HCT116 (cell line): ENCODE measurements at regions not wholly inside any gene's neighbourhood (a gene's known extent, or its start where the extent isn't known, plus 50 kb on each side); places are given as distances from the start of the nearest gene placed in this dataset.

ENCODE experiments used
- ATAC-seq: fragments of 200-7000 bp; cut with Tn5 transposase; 2 replicates; pipeline ENCODE4 v1.9.1; 2020; ENCODE audit warnings: mild to moderate bottlenecking, moderate library complexity
- BruUV-seq: library from RNA; stranded (reverse); fragments of 400-500 nt; replicated peaks from 2 replicates; lab custom pipeline; 2021; lab: Mats Ljungman, UMichigan
- CTCF ChIA-PET: fragments of 300-600 bp; sonication (Branson Sonifier 250); formaldehyde crosslinking; loops from one replicate; lab custom pipeline; 2021; ENCODE audit warnings: antibody characterized with exemption; lab: Charles Lee
- POLR2A ChIA-PET: fragments of 300-600, 350-600 bp; sonication (Branson Sonifier 250); formaldehyde crosslinking; loops from one replicate; lab custom pipeline; 2021; ENCODE audit warnings: antibody characterized with exemption; lab: Charles Lee
- RAD21 ChIA-PET, 2 experiments: fragments of 300-600 bp; sonication (Branson Sonifier 250); formaldehyde crosslinking; loops; one replicate each; lab custom pipeline; 2023; ENCODE audit warnings: low total read pairs in 2 of 2; ENCODE audit not compliant: uncharacterized antibody in 2 of 2, unreplicated experiment in 2 of 2, low non-redundant PET in 1 of 2; lab: Charles Lee
- DNase-seq: peaks from one replicate; pipeline ENCODE4 v3.0.0-alpha.2; 2010; ENCODE audit warnings: low read depth, low spot score
- H2AFZ ChIP-seq: fragments of 200-600 bp; shearing (Covaris generic), sonication (generic); 2 replicates; pipeline ENCODE4 v1.6.1; 2017; ENCODE audit warnings: low read depth, mixed run types, mixed read lengths, antibody characterized with exemption, low read length; ENCODE audit not compliant: poor library complexity, severe bottlenecking
- H3K27ac ChIP-seq: 2 replicates; pipeline ENCODE4 v1.5.1; 2012; ENCODE audit warnings: low read depth, low read length
- H3K27me3 ChIP-seq: fragments of 200-600 bp; sonication (generic); 2 replicates; pipeline ENCODE4 v1.6.1; 2016; ENCODE audit warnings: mixed run types, low read length, mixed read lengths; ENCODE audit not compliant: insufficient read depth
- H3K36me3 ChIP-seq, 2 experiments: fragments of 200-500 bp in 1 of 2; fragments of 200-600 bp in 1 of 2; sonication (Bioruptor generic) in 1 of 2; sonication (generic) in 1 of 2; 2 replicates each; pipeline versions ENCODE4 v1.5.1 to v1.6.1; 2014 to 2016; ENCODE audit warnings: low read length in 2 of 2, inconsistent platforms in 1 of 2, mixed read lengths in 1 of 2, mixed run types in 1 of 2; ENCODE audit not compliant: insufficient read depth in 2 of 2, control insufficient read depth in 1 of 2
- H3K4me1 ChIP-seq, 2 experiments: fragments of 200-600 bp in 1 of 2; sonication (generic) in 1 of 2; 2 replicates each; pipeline versions ENCODE4 v1.5.1 to v1.6.1; 2012 to 2017; ENCODE audit warnings: low read length in 2 of 2, inconsistent platforms in 1 of 2, mild to moderate bottlenecking in 1 of 2, mixed read lengths in 1 of 2, mixed run types in 1 of 2, moderate library complexity in 1 of 2; ENCODE audit not compliant: insufficient read depth in 2 of 2, control insufficient read depth in 1 of 2
- H3K4me2 ChIP-seq: fragments of 200-600 bp; sonication (generic); 2 replicates; pipeline ENCODE4 v1.6.1; 2017; ENCODE audit warnings: mixed run types, low read length, mixed read lengths
- H3K4me3 ChIP-seq, 2 experiments: fragments of 200-600 bp in 1 of 2; sonication (generic) in 1 of 2; replicated peaks in 1 of 2; 2 replicates each; pipeline ENCODE4 v1.5.1; 2011 to 2016; ENCODE audit warnings: low read length in 2 of 2, control low read depth in 1 of 2, low read depth in 1 of 2, mild to moderate bottlenecking in 1 of 2, mixed read lengths in 1 of 2, mixed run types in 1 of 2
- H3K79me2 ChIP-seq: fragments of 200-600 bp; sonication (generic); 2 replicates; pipeline ENCODE4 v1.6.1; 2017; ENCODE audit warnings: mild to moderate bottlenecking, mixed run types, low read length, moderate library complexity, mixed read lengths; ENCODE audit not compliant: insufficient read depth
- H3K9ac ChIP-seq: fragments of 200-600 bp; sonication (generic); 2 replicates; pipeline ENCODE4 v1.6.1; 2016; ENCODE audit warnings: low read length, mixed read lengths
- H3K9me2 ChIP-seq: fragments of 200-600 bp; sonication (generic), shearing (Covaris generic); 2 replicates; pipeline ENCODE4 v1.6.1; 2017; ENCODE audit warnings: mixed run types, mild to moderate bottlenecking, moderate library complexity; ENCODE audit not compliant: insufficient read depth
- H3K9me3 ChIP-seq, 2 experiments: fragments of 200-500 bp in 1 of 2; fragments of 200-600 bp in 1 of 2; sonication (Bioruptor generic) in 1 of 2; sonication (generic) in 1 of 2; 2 replicates each; pipeline ENCODE4 v1.6.1; 2014 to 2017; ENCODE audit warnings: low read length in 2 of 2, mixed read lengths in 2 of 2, inconsistent platforms in 1 of 2, low read depth in 1 of 2, mild to moderate bottlenecking in 1 of 2, mixed run types in 1 of 2, moderate library complexity in 1 of 2; ENCODE audit not compliant: control insufficient read depth in 1 of 2, insufficient read depth in 1 of 2
- H4K20me1 ChIP-seq: fragments of 200-600 bp; sonication (generic), shearing (Covaris generic); 2 replicates; pipeline ENCODE4 v1.6.1; 2017; ENCODE audit warnings: mixed run types, mild to moderate bottlenecking, moderate library complexity; ENCODE audit not compliant: insufficient read depth
- EGR1 ChIP-seq: IDR thresholded peaks from 2 replicates; pipeline ENCODE4 v1.6.1; 2012; ENCODE audit warnings: low read depth
- FOSL1 ChIP-seq: IDR thresholded peaks from 2 replicates; pipeline ENCODE4 v1.6.1; 2012; ENCODE audit warnings: low read depth
- JUND ChIP-seq: IDR thresholded peaks from 2 replicates; pipeline ENCODE4 v1.6.1; 2012
- POLR2A ChIP-seq: IDR thresholded peaks from 2 replicates; pipeline ENCODE4 v1.7.0; 2011; ENCODE audit warnings: borderline replicate concordance; ENCODE audit not compliant: insufficient read depth, insufficient read length; ENCODE audit errors: extremely low read depth
- POLR2AphosphoS5 ChIP-seq: IDR thresholded peaks from 2 replicates; pipeline ENCODE4 v1.6.1; 2011; ENCODE audit warnings: mild to moderate bottlenecking, low read depth, low read length, moderate library complexity
- RAD21 ChIP-seq: IDR thresholded peaks from 2 replicates; pipeline ENCODE4 v1.6.1; 2012; ENCODE audit warnings: low read depth, mild to moderate bottlenecking
- YY1 ChIP-seq: IDR thresholded peaks from 2 replicates; pipeline ENCODE4 v1.6.1; 2011; ENCODE audit warnings: low read length, low read depth, moderate library complexity, mild to moderate bottlenecking; ENCODE audit not compliant: insufficient replicate concordance; ENCODE audit errors: extremely low read depth
- intact Hi-C: fragments of 100-400 bp; cut with micrococcal nuclease; formaldehyde crosslinking; loops from 2 replicates; pipeline ENCODE4 v1.10.0; 2022
- TF ChIP-seq, protein P1 (sequence below): IDR thresholded peaks from 2 replicates; pipeline ENCODE4 v1.6.1; 2012; ENCODE audit warnings: low read depth
- TF ChIP-seq, protein P2 (sequence below): IDR thresholded peaks from 2 replicates; pipeline ENCODE4 v1.6.1; 2012

DNA sequence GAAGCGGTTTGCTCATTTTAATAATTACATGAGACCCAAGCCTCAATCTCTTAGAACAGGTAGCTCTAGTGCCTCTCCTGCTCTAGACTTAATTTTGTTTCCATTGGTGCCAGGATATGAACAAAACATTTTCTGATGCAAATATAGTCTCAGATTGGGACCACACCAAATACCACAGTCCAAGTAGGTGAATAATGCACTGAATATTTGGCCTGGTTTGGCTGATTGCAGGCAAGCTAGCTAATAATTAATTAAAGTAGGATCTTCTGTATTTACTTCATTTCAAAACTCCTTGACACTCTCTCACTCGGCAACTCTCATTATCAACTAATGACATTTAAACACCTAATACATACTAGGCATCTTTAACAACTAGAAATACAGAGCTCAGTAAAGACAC is 219.6 kb downstream of the LTN1 start:
- Histone ChIP-seq H3K36me3 (no peaks in the 10 kb centered on the region), H3K4me1 (no peaks in the 10 kb centered on the region), H3K27me3 (peaks cover 5% of the 10 kb centered on the region; the same call in 1 of the 2 replicates), H3K27ac (no peak overlapping the region), H3K9me2 (no peaks in the 10 kb centered on the region), H4K20me1 (no peaks in the 10 kb centered on the region), H3K4me2 (no peak overlapping the region), H2AFZ (no peak overlapping the region), H3K9ac (no peak overlapping the region), H3K4me3 (no peak overlapping the region), H3K79me2 (no peaks in the 10 kb centered on the region), H3K9me3 (no peaks in the 10 kb centered on the region)
- DNase-seq (no peak), ATAC-seq (no peak)
- intact Hi-C loops, result no loop called here
- CTCF ChIA-PET, result no interaction called here
- RAD21 ChIA-PET, result no interaction called here
- POLR2A ChIA-PET, result no interaction called here
- BruUV-seq, result no TSS peak
- TF ChIP-seq FOSL1 (no peak), POLR2AphosphoS5 (no peak), EGR1 (no peak), YY1 (no peak), JUND (no peak), RAD21 (no peak), POLR2A (no peak)
- TF ChIP-seq, protein P1, sequence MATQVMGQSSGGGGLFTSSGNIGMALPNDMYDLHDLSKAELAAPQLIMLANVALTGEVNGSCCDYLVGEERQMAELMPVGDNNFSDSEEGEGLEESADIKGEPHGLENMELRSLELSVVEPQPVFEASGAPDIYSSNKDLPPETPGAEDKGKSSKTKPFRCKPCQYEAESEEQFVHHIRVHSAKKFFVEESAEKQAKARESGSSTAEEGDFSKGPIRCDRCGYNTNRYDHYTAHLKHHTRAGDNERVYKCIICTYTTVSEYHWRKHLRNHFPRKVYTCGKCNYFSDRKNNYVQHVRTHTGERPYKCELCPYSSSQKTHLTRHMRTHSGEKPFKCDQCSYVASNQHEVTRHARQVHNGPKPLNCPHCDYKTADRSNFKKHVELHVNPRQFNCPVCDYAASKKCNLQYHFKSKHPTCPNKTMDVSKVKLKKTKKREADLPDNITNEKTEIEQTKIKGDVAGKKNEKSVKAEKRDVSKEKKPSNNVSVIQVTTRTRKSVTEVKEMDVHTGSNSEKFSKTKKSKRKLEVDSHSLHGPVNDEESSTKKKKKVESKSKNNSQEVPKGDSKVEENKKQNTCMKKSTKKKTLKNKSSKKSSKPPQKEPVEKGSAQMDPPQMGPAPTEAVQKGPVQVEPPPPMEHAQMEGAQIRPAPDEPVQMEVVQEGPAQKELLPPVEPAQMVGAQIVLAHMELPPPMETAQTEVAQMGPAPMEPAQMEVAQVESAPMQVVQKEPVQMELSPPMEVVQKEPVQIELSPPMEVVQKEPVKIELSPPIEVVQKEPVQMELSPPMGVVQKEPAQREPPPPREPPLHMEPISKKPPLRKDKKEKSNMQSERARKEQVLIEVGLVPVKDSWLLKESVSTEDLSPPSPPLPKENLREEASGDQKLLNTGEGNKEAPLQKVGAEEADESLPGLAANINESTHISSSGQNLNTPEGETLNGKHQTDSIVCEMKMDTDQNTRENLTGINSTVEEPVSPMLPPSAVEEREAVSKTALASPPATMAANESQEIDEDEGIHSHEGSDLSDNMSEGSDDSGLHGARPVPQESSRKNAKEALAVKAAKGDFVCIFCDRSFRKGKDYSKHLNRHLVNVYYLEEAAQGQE, result no peak
- TF ChIP-seq, protein P2, sequence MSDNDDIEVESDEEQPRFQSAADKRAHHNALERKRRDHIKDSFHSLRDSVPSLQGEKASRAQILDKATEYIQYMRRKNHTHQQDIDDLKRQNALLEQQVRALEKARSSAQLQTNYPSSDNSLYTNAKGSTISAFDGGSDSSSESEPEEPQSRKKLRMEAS, result no peak
